RKO (cell line): ENCODE measurements at regions not wholly inside any gene's neighbourhood (a gene's known extent, or its start where the extent isn't known, plus 50 kb on each side); places are given as distances from the start of the nearest gene placed in this dataset.
A peak's percentile ranks its signal among the peaks of the same experiment; 100 is the strongest.

Source experiments
- DNase-seq: peaks from one replicate; pipeline ENCODE4 v3.0.0-alpha.2; 2016; ENCODE audit warnings: low spot score

DNA sequence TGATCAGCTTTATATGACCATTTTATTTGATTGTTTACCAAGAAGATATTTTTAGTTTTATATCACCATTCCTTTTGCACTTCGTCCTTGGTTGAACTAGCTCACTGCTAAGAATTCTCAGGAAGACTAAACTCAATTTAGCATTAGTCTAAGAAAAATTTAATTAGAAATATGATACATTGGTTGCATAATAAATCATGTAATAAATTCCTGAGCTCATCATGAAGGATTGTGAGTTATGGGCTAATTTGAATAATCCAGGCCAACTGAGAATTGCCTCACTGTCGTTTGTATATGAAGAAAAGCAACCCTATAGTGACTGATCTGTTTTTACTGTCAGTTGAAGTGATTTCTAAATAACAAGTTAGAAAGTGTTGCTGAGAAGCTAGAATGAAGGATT is 725.5 kb downstream of the DNAJB9 start:
- no peak for DNase-seq

DNA sequence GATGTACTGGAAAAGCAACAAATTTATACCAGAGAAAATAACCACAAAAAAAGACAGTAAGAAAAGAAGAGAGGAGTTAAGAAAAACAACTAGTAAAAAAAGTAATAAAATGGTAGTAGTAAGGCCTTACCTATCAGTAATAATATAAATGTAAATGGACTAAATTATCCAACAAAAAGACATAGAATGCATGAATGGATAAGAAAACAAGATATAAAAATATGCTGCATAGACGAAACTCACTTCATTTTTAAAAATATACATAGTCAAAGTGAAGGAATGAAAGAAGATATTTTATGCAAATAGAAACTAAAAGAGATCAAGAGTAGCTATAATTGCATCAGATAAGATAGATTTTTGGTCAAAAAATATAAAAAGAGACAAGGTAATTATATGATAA is 739.1 kb downstream of the DNAJB9 start:
- DNase-seq: no peak

DNA sequence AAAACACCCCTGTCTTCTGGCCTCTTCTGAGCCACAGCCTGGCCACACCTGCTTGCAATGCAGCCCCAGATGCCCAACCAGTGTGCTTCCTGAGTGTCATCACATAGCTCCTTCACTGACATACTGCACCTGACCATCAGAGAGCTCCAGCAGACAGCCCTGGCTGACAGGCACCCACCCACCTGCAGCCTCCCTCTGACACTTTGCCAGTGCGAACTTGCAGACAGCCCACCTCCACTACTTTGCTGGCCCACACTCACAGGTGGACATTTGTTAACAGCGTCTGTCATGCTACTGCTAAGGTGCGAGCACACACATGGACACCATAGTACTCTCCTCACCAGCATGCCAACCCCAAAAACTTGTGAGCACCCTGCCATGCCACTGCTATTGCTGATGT is 740.1 kb downstream of the DNAJB9 start:
- no peak for DNase-seq

DNA sequence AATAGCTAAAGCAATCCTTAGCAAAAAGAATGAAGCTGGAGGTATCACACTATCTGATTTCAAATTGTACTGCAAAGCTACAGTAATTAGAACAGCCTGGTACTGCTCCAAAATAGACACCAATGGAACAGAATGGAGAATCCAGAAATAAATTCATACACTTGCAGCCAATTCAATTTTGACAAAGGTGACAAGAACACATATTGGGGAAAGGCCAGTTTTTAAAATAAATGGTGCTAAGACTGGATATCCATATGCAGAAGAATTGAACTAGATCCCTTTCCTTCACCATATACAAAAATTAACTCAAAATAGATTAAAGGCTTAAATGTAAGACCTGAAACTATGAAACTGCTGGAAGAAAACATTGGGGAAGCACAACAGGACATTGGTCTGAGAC is 748.5 kb downstream of the DNAJB9 start:
- DNase-seq: no peak

DNA sequence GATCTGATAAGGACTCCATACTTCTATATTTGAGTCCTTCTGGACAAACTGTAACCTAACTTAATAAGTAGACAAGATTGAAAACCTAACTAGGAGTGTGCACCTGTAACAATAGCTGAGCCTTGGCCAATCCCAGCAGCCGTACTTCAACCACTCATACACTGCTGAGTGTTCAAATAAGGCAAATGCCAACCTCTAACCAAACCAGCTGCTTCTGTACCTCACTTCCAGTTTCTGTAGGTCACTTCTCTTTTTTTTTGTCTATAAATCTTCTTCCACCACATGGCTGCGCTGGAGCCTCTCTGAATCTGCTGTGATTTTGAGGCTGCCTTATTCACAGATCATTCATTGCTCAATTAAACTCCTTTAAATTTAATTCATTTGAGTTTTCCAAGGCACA is 753.2 kb downstream of the DNAJB9 start:
- no peak for DNase-seq

DNA sequence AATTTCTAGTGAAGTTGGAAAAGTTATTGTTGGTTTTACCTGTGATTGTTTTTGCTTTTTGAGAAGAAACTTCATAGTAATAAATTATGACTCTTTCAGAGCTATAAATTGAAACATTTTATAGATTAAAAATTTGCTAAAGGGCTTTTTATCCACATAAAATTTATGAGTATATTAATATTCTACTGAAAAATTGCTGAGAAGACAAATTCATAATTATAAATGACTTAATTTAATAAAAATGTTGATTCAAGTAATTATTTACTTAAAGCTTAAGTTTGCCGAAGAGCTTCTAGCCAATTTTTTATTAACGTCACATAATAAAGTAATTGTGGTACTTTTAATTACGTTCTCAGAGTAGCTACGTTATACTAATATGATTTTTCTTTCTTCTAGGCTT is 761.7 kb downstream of the DNAJB9 start:
- DNase-seq: no peak

DNA sequence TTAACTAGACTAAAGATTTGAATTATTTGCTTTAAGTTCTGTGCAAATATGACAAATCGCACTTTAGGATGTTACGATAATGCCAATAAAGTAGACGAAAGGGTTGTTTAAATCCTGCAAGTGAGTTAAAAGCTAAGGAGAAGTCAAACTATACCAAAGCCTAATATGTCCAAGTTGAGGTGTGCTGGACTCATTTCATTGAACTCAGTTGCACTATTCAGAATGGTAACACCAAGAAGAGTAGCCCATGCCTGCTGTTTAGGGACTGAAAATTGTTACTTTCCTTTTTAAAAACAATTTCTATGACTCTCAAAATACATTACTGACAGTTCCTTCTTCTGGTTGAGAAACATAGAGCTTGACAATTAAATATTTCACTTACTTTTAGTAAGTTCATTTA is 766.3 kb downstream of the DNAJB9 start:
- no peak for DNase-seq

DNA sequence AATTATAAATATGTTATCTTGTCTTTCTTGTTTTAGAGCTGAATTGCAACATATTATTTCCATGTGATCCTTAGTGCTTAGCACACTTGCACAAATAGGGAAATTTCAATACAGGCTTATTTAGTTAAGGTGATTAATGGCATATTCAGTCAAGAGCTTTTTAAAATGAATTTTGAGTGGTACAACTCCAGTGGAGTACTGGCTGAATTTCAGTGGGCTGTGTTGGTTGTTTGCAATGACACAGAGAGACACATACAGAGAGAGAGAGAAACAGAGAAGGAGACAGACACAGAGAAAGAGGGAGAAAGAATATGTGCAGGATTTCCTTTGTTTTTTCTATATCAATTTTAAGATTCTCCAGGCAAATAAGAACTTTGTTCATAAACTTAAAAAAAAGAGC is 766.9 kb downstream of the DNAJB9 start:
- no peak for DNase-seq

DNA sequence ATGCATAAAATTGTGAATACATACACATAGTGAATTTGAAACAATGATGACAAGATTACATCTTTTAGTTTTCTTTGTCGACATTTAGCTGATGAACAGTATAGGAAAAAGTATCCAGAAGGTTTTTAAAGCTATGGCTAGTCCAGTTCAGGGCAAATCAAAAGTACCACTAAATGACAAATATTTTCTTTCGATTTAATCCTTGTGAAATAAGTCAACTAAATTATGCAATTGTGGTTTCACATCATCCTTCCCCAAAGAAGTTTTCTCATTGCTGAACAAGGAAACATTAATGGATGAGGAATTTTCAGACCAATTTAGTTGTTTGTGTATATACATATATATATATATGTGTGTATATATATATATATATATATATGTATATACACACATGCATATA is 774.0 kb downstream of the DNAJB9 start:
- DNase-seq: no peak

DNA sequence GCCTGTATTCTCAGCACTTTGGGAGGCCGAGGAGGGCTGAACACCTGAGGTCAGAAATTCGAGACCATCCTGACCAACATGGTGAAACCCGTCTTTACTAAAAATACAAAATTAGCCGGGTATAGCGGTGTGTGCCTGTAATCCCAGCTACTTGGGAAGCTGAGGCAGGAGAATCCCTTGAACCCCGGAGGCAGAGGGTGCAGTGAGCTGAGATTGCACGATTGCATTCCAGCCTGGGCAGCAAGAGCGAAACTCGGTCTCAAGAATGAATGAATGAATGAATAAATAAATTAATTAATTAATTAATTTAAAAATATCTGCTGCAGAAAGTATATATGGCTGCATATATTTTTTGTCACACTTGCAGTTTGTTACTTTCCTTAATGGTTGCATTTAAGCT is 781.8 kb downstream of the DNAJB9 start:
- DNase-seq: no peak

DNA sequence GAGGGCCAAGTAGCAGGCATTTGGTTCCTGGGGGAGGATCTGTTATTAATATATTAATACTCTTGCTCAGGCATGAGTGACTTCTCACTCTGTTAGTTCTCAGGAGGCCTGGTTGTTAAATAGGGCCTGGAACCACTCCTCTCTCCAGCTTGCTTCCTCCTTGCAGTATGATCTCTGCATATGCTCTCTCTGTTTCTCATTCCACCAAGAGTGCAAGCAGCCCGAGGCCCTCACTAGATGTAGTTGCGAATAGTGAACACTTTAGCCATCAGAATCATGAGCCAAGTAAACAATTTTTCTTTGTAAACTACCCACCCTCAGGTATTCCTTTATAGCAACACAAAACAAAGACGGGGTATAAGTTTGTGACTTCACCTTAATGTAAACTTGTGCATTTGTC is 784.3 kb downstream of the DNAJB9 start:
- no peak for DNase-seq

DNA sequence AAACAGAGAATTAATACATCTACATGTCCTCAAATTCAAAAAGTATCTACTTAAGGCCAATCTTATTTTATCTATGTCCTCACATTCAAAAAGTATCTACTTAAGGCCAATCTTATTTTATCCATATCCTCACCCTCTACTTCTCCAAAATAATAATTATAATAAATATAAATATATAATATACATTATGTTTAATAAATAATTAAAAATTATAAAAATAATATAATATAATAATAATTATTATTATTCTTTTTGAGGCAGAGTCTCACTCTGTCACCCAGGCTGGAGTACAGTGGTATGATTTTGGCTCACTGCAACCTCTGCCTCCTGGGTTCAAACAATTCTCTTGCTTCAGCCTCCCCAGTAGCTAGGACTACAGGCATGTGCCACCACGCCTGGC is 784.9 kb downstream of the DNAJB9 start:
- no peak for DNase-seq

DNA sequence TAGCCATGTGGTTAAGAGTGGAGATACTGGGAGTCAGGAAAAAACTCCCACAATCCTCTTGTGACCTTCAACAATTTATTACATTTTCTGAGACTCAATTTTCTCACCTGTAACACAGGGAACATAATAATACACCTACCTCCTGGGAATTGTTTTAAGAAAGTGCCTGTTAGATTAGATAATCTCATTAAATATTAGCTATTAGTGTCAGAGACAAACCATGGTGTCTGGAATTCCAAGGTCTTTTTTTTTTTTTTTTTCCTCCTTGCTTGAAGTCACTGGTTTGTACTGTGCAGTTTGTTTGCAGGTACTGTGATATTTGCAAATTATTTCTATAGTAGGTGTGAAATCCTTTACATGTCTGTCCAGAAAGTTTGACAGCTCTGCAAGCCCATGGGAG is 806.1 kb downstream of the DNAJB9 start:
- no peak for DNase-seq

DNA sequence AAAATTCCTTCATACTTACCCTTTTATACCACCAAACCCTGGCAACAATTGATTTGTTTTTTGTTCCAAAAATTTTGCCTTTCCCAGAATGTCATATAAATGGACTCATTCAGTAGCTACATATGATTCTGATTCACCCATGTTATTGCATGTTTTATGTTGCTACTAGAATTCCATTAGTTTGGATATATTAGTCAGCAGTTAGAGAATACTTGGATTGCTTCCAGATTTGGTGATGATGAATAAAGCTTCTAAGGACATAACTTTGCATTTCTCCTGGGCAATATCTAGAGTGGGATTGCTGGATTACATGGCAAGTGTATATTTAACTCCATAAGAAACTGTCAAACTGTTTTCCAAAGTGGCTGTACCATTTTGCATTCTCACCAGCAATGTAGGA is 806.9 kb downstream of the DNAJB9 start:
- DNase-seq: peak; percentile 43

DNA sequence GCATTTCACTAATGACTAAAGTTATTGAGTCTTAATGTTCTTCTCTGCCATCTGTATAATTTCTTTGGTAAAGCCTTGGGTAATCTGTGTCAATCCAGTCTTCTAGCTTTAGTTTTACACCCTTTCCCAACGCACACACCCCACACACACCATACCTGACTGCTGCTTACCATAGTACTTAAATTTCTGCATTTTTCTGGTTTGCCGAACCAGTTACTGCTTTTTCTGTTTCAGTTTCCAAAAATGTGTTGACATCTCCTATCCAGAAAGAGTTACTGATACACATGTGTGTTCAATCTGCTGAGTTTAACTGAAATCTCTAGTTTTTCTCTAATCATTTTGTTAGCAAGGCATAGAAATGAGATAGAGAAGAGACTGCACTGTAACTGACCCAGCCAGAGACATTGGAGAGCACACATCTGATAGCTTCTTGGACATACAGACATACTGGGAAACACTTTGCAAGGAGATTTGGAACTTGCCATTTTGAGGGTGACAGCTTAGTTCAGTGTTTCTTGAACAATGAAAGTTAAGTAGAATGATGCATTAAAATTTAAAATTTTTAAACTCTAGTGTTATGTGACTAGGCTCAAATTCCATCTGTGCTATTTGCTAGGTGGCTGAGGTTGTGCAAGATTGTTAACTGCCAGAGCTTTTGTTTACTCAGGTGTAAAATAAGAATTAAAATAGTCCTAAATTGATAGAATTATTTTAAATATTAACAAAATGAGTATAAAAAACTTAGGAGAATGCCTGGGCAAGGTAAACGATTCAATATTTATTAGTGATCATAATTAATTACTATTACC is 807.6 kb downstream of the DNAJB9 start:
- no peak for DNase-seq

DNA sequence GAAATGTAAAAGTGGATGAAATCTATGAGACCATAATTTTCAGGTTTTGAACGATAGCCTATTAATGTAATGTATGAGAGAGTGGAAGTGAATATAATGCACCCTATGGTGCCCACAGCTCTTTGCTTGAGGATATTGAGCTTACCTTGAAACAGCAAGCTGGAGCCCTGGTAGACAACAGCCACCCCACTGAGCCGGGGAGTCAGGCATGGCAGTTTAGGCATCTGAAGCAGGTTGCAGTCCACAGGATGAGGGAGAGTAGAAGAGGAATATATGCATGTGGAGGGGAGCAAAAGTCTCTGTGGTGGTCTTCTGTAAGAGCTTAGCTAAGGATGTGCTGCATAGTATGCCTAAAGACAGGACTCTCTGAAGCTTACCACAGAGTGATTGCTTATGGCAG is 817.3 kb downstream of the DNAJB9 start:
- no peak for DNase-seq

DNA sequence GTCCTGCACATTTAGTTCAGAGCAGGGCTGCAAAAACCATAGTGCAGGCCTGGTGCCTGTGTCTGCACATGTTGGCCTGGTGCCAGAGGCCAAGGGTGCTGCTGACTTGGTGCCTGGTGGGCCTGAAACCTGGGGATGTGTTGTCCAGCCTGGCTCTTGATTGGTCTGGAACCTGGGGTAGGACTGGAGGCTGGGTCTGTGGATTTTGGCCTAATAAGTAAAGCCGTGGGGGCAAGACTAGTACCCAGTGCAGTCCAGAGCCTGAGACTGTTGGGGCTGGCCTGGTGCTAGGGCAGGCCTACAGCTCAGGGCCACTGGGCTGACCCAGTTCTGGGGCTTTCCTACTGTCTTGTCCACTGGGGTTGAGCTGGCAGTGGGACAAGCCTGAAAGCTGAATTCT is 817.9 kb downstream of the DNAJB9 start:
- no peak for DNase-seq

DNA sequence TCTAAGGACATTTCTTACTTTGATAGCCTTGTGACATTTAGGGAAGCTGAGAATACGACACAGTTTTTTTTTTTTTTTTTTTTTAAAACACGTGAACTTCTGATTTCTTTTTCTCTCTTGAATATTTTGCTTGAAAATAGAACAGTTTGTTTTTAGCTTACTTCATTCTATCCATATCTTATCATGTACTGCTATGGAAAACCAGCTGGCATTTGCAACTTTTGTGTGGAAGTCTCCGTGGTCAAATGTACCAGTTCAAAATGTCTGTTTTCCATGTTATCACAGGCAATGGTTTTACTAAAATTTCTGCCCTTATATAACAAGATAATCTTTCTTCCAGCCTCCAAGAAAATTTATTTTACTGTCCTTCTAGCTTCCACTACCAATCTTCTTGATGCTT is 821.6 kb downstream of the DNAJB9 start:
- no peak for DNase-seq

DNA sequence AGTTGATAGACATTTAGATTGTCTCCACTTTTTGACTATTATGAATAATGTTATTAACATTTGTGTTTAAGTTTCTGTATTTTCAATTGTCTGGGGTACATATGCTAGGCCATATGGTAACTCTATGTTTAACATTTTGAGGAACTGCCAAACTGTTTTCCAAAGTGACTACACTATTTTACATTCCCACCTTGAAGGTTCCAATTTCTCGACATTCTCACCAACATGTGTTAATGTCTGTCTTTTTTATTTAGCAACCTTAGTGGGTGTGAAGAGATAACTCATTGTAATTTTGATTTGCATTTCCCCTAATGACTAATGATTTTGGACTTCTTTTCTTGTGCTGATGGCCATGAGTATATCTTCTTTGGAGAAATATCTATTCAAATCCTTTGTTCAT is 832.4 kb downstream of the DNAJB9 start:
- no peak for DNase-seq

DNA sequence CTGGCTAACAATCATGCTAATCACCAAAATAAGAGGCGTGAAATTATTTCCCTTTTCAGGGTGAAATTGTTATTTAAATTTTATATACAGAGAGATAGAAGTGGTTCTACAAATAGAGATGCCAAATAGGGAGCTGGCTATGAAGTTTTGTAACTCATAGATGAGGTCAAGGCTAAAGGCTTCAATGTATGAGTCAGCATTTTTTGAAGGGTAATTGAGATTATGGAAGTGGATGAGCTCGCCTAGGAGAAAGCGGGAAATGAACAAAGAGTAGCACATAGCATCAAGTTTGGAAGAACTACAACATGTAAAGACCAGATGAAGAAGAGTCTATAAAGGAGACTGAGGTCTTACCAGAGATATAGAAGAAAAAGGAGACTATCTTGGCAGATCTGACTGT is 838.1 kb downstream of the DNAJB9 start:
- no peak for DNase-seq

DNA sequence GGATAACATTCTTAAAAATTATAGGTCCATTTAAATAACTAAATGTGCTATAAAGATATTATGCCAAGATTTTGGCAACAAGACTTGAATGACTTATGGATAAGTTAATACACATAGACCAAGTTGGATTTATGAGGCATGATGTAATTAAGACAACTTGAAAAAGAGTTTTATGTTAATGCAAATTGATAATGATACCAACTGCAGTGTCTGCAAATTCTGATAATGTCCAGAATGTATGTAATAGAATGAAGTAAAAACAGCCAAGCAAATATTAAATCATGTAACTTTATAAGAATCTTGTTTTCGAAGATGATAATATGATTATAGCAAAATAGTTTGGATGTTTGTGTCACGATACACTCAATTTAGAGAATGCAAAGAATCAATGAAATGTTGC is 868.3 kb downstream of the DNAJB9 start:
- DNase-seq: no peak

DNA sequence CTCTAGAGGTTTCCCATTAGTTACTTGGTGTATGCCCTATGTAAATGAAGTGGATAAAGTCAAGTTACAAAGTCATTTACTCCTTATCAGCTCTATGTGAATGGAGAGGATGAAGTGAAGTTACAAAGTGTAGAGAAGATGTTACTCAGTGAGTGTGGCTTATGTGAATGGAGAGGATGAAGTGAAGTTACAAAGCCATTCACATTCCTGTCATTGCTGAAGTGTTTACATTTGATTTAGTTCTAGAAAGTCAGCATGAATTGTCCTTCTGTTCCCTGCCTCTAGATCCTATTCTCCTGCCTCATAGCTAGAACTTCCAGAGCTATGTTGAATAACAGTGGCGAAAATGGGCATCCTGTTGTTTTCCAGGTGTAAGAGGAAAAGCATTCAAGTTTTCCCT is 880.1 kb downstream of the DNAJB9 start:
- DNase-seq: no peak

DNA sequence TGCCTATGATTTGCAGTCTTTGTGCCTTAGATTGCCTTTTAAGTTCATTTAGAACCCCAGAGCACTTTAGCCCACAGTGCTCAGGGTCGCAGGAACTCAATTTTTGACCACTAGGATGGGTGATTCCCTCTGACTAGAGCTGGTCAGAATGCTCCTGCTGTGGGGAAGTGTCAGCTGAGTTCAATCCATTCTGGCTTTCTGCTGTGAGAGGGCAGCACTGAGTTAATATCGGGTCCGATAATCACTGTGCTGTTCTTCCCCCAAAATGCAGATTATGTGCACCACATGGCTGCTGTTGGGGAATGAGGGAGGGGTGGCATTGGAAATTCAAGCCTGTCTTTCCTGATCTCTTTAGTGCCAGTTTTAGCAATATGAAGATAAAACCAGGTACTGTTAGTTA is 886.4 kb downstream of the DNAJB9 start:
- no peak for DNase-seq

DNA sequence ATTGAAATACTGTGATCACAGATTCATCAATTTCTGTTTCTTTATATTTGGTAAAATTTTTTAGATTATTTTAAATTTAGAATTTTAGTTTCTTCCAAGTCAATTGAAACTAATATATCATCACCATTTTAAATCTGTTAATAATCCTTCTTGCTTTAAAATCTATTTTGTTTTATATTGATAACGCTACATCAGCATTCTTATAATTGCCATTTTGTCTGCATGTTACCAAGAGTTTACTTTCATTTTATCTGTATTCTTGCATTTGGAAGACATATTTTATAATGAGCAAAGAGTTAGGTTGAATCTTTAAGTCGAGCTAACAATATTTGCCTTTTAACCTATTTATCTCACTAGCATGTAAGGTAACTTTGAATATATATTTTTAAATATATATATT is 890.6 kb downstream of the DNAJB9 start:
- DNase-seq: no peak

DNA sequence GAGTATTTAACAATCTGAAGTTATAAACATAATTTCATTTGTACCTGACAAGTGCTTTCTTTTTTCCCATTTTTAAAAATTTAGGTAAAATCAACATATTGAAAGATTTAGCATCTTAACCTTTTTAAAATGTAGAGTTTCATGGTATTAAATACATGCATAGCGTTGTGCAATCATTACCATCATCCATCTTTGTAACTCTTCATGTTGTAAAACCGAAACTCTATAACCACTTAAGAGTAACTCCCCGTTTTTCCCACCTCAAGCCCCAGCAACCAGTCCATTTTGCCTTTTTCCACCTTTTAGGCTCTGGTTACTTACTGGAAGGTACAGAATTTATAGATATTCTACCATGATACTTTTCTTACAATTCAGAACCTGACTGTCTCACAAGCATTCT is 892.5 kb downstream of the DNAJB9 start:
- no peak for DNase-seq
